ENCODE measurements at regions not wholly inside any gene's neighbourhood (a gene's known extent, or its start where the extent isn't known, plus 50 kb on each side); places are given as distances from the start of the nearest gene placed in this dataset.

- TF ChIP-seq TAF1 (IDR thresholded peaks at IDR 0.05; ENCODE audit: low read depth, low read length), result no peak
- no peak for TF ChIP-seq POLR2AphosphoS5 (IDR thresholded peaks at IDR 0.05; ENCODE audit: low read depth, low read length)
- TF ChIP-seq POLR2A (IDR thresholded peaks at IDR 0.05; ENCODE audit: low read depth, low read length), result no peak
- TF ChIP-seq SPI1 (IDR thresholded peaks at IDR 0.05; ENCODE audit: low read depth, low read length), result no peak
Observed at GRCh38 chr1:73356485-73356884, 841.5 kb downstream of the LRRIQ3 start.
